Gastroesophageal sphincter (tissue), 3 donors: ENCODE measurements at regions not wholly inside any gene's neighbourhood (a gene's known extent, or its start where the extent isn't known, plus 50 kb on each side); places are given as distances from the start of the nearest gene placed in this dataset.

Experiments
- POLR2A ChIP-seq, 2 donors: fragments of 450-650 bp; IDR thresholded peaks; one replicate each; pipeline ENCODE4 v1.6.1; 2017; ENCODE audit warnings: antibody characterized with exemption in 2 of 2, mild to moderate bottlenecking in 2 of 2, moderate library complexity in 1 of 2
- POLR2AphosphoS5 ChIP-seq: sonication (generic); formaldehyde crosslinking; IDR thresholded peaks from one replicate; pipeline ENCODE4 v1.6.1; 2017; ENCODE audit warnings: antibody characterized with exemption
- TF ChIP-seq, protein P1 (sequence below), 4 experiments: fragments of 200-600 bp in 2 of 4; fragments of 450-650 bp in 2 of 4; sonication (generic) in 1 of 4; IDR thresholded peaks; one replicate each; pipeline ENCODE4 v1.5.1; 2017 to 2019; ENCODE audit warnings: antibody characterized with exemption in 4 of 4, mild to moderate bottlenecking in 2 of 4, moderate library complexity in 2 of 4

- TF ChIP-seq, protein P1, sequence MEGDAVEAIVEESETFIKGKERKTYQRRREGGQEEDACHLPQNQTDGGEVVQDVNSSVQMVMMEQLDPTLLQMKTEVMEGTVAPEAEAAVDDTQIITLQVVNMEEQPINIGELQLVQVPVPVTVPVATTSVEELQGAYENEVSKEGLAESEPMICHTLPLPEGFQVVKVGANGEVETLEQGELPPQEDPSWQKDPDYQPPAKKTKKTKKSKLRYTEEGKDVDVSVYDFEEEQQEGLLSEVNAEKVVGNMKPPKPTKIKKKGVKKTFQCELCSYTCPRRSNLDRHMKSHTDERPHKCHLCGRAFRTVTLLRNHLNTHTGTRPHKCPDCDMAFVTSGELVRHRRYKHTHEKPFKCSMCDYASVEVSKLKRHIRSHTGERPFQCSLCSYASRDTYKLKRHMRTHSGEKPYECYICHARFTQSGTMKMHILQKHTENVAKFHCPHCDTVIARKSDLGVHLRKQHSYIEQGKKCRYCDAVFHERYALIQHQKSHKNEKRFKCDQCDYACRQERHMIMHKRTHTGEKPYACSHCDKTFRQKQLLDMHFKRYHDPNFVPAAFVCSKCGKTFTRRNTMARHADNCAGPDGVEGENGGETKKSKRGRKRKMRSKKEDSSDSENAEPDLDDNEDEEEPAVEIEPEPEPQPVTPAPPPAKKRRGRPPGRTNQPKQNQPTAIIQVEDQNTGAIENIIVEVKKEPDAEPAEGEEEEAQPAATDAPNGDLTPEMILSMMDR (IDR thresholded peaks at IDR 0.05), result no peak
- no peak for TF ChIP-seq POLR2AphosphoS5
- no peak for TF ChIP-seq POLR2A (IDR thresholded peaks at IDR 0.05)
These were observed 470.7 kb upstream of the CBLB start for GRCh38 chr3:106339551-106339950.
